Putamen (tissue), 1 donor: ENCODE measurements at regions not wholly inside any gene's neighbourhood (a gene's known extent, or its start where the extent isn't known, plus 50 kb on each side); places are given as distances from the start of the nearest gene placed in this dataset.
A peak's percentile ranks its signal among the peaks of the same experiment; 100 is the strongest.

Experiments
- DNase-seq: peaks from one replicate; pipeline ENCODE4 v3.0.0-alpha.2; 2016; ENCODE audit warnings: low spot score

GRCh38 chr14:101135796-101136742, 232.5 kb upstream of the RTL1 start:
- DNase-seq = peak; percentile 31

GRCh38 chr14:101137234-101137633, 233.7 kb upstream of the RTL1 start:
- no peak for DNase-seq

GRCh38 chr14:101147848-101148247, 244.3 kb upstream of the RTL1 start:
- no peak for DNase-seq

GRCh38 chr14:101150039-101150610, 246.6 kb upstream of the RTL1 start:
- DNase-seq = no peak

- DNase-seq = no peak
These were observed 247.9 kb upstream of the RTL1 start for GRCh38 chr14:101151226-101151926.

- DNase-seq = no peak
These were observed 248.4 kb upstream of the RTL1 start for GRCh38 chr14:101151927-101152305.

- no peak for DNase-seq
These were observed 249.3 kb upstream of the RTL1 start for GRCh38 chr14:101152855-101153254.

GRCh38 chr14:101153691-101154090, 250.2 kb upstream of the RTL1 start:
- DNase-seq = no peak

- no peak for DNase-seq
These were observed 252.1 kb upstream of the RTL1 start for GRCh38 chr14:101155575-101155974.

GRCh38 chr14:101167428-101167827, 263.9 kb upstream of the RTL1 start:
- DNase-seq = no peak

- DNase-seq = no peak
These were observed 265.7 kb upstream of the RTL1 start for GRCh38 chr14:101169267-101169666.

GRCh38 chr14:101171650-101172049, 268.1 kb upstream of the RTL1 start:
- no peak for DNase-seq

GRCh38 chr14:101173698-101174521, 270.4 kb upstream of the RTL1 start:
- no peak for DNase-seq

- DNase-seq = no peak
These were observed 271.0 kb upstream of the RTL1 start for GRCh38 chr14:101174522-101174838.

- DNase-seq = no peak
These were observed 271.6 kb upstream of the RTL1 start for GRCh38 chr14:101174980-101175606.

GRCh38 chr14:101175731-101176534, 272.4 kb upstream of the RTL1 start:
- no peak for DNase-seq

- no peak for DNase-seq
These were observed 273.1 kb upstream of the RTL1 start for GRCh38 chr14:101176535-101177205.

- DNase-seq = no peak
These were observed 273.9 kb upstream of the RTL1 start for GRCh38 chr14:101177301-101177971.

- no peak for DNase-seq
These were observed 274.9 kb upstream of the RTL1 start for GRCh38 chr14:101178184-101179072.
